NCI-H2196 treated with DMSO at 0.1 percent for 48 hours (cell line): ENCODE measurements at regions not wholly inside any gene's neighbourhood (a gene's known extent, or its start where the extent isn't known, plus 50 kb on each side); places are given as distances from the start of the nearest gene placed in this dataset.

ENCODE experiments used
- DNase-seq: peaks from one replicate; lab custom pipeline; 2025; ENCODE audit not compliant: unreplicated experiment; lab: John Stamatoyannopoulos, UW

GRCh38 chr5:158172005-158172404, 313.1 kb upstream of the CLINT1 start:
- DNase-seq: no peak

GRCh38 chr5:158170534-158170933, 311.6 kb upstream of the CLINT1 start:
- no peak for DNase-seq

- DNase-seq: no peak
Measured at GRCh38 chr5:158170060-158170459, 311.1 kb upstream of the CLINT1 start.

- no peak for DNase-seq
Measured at GRCh38 chr5:158166424-158166823, 307.5 kb upstream of the CLINT1 start.

GRCh38 chr5:158165647-158166046, 306.7 kb upstream of the CLINT1 start:
- no peak for DNase-seq

- DNase-seq: no peak
Measured at GRCh38 chr5:158164296-158165047, 305.5 kb upstream of the CLINT1 start.

GRCh38 chr5:158163451-158164295, 304.7 kb upstream of the CLINT1 start:
- DNase-seq: no peak

- no peak for DNase-seq
Measured at GRCh38 chr5:158162479-158163034, 303.6 kb upstream of the CLINT1 start.

GRCh38 chr5:158162026-158162425, 303.1 kb upstream of the CLINT1 start:
- DNase-seq: no peak

- DNase-seq: no peak
Measured at GRCh38 chr5:158159621-158160020, 300.7 kb upstream of the CLINT1 start.

- no peak for DNase-seq
Measured at GRCh38 chr5:158155811-158156505, 297.0 kb upstream of the CLINT1 start.

GRCh38 chr5:158155067-158155466, 296.1 kb upstream of the CLINT1 start:
- no peak for DNase-seq

GRCh38 chr5:158154226-158155005, 295.5 kb upstream of the CLINT1 start:
- no peak for DNase-seq

GRCh38 chr5:158153508-158153907, 294.6 kb upstream of the CLINT1 start:
- DNase-seq: no peak

GRCh38 chr5:158152136-158152535, 293.2 kb upstream of the CLINT1 start:
- no peak for DNase-seq

- DNase-seq: no peak
Measured at GRCh38 chr5:158147227-158147626, 288.3 kb upstream of the CLINT1 start.

GRCh38 chr5:158145827-158146226, 286.9 kb upstream of the CLINT1 start:
- no peak for DNase-seq

- no peak for DNase-seq
Measured at GRCh38 chr5:158143081-158143480, 284.1 kb upstream of the CLINT1 start.

GRCh38 chr5:158142156-158142555, 283.2 kb upstream of the CLINT1 start:
- DNase-seq: no peak

- no peak for DNase-seq
Measured at GRCh38 chr5:158140120-158140731, 281.3 kb upstream of the CLINT1 start.
